Loucy (cell line): ENCODE measurements at regions not wholly inside any gene's neighbourhood (a gene's known extent, or its start where the extent isn't known, plus 50 kb on each side); places are given as distances from the start of the nearest gene placed in this dataset.

ENCODE experiments used
- H2AFZ ChIP-seq: fragments of 200-600 bp; sonication (generic); 2 replicates; pipeline ENCODE4 v1.6.0; 2016; ENCODE audit warnings: antibody characterized with exemption, mild to moderate bottlenecking, low read length, moderate library complexity
- H3F3A ChIP-seq: fragments of 200-600 bp; 2 replicates; pipeline ENCODE4 v1.6.0; 2016; ENCODE audit warnings: antibody characterized with exemption, low read depth, mild to moderate bottlenecking
- H3K27me3 ChIP-seq: fragments of 200-600 bp; sonication (generic); 2 replicates; pipeline ENCODE4 v1.6.1; 2014; ENCODE audit warnings: low read length, mild to moderate bottlenecking; ENCODE audit not compliant: insufficient read depth, poor library complexity, severe bottlenecking
- H3K36me3 ChIP-seq: fragments of 200-600 bp; sonication (generic); 2 replicates; pipeline ENCODE4 v1.6.1; 2016; ENCODE audit warnings: low read length; ENCODE audit not compliant: insufficient read depth
- H3K4me1 ChIP-seq: fragments of 200-600 bp; sonication (generic); 2 replicates; pipeline ENCODE4 v1.5.1; 2014; ENCODE audit warnings: low read length, mild to moderate bottlenecking; ENCODE audit not compliant: insufficient read depth, poor library complexity, severe bottlenecking
- H3K4me2 ChIP-seq: fragments of 200-600 bp; sonication (generic); 2 replicates; pipeline ENCODE4 v1.6.0; 2014; ENCODE audit warnings: antibody characterized with exemption, low read length, low read depth, mild to moderate bottlenecking; ENCODE audit not compliant: poor library complexity, severe bottlenecking
- H3K4me3 ChIP-seq: fragments of 200-600 bp; sonication (generic); 2 replicates; pipeline ENCODE4 v1.5.1; 2014; ENCODE audit warnings: low read length, mild to moderate bottlenecking, mixed read lengths; ENCODE audit not compliant: poor library complexity, severe bottlenecking
- H3K79me2 ChIP-seq: fragments of 200-600 bp; sonication (generic); 2 replicates; pipeline ENCODE4 v1.6.1; 2014; ENCODE audit warnings: low read length; ENCODE audit not compliant: insufficient read depth
- H3K9ac ChIP-seq: fragments of 200-600 bp; sonication (generic); 2 replicates; pipeline ENCODE4 v1.6.0; 2014; ENCODE audit warnings: mild to moderate bottlenecking, low read depth, low read length, moderate library complexity; ENCODE audit not compliant: poor library complexity, severe bottlenecking
- H3K9me2 ChIP-seq: fragments of 200-600 bp; sonication (generic); replicated peaks from 2 replicates; pipeline ENCODE4 v1.6.1; 2016; ENCODE audit warnings: low read depth, low read length, mixed read lengths
- H3K9me3 ChIP-seq: fragments of 200-600 bp; sonication (generic); 2 replicates; pipeline ENCODE4 v1.6.1; 2014; ENCODE audit warnings: mild to moderate bottlenecking, antibody characterized with exemption, low read length, low read depth; ENCODE audit not compliant: insufficient read depth
- H4K20me1 ChIP-seq: fragments of 200-600 bp; sonication (generic); 2 replicates; pipeline ENCODE4 v1.6.0; 2014; ENCODE audit warnings: antibody characterized with exemption, low read length, mild to moderate bottlenecking; ENCODE audit not compliant: insufficient read depth, poor library complexity, severe bottlenecking
- CTCF ChIP-seq: fragments of 200-600 bp; sonication (generic); conservative IDR thresholded peaks from 2 replicates; pipeline ENCODE4 v1.5.1; 2014; ENCODE audit warnings: mild to moderate bottlenecking, antibody characterized with exemption, low read length
- EZH2phosphoT487 ChIP-seq: fragments of 200-600 bp; IDR thresholded peaks from 2 replicates; pipeline ENCODE4 v1.6.1; 2018; ENCODE audit warnings: antibody characterized with exemption, mild to moderate bottlenecking, moderate library complexity, borderline replicate concordance

GRCh38 chr16:6510261-6510660 lies 822.4 kb upstream of the RBFOX1 start:
- Histone ChIP-seq H3F3A (no peaks in the 10 kb centered on the region), H3K4me2 (no peak overlapping the region), H3K9ac (no peak overlapping the region), H3K4me1 (no peaks in the 10 kb centered on the region), H4K20me1 (no peaks in the 10 kb centered on the region), H2AFZ (no peak overlapping the region), H3K4me3 (no peak overlapping the region), H3K9me2 (no peaks in the 10 kb centered on the region), H3K79me2 (no peaks in the 10 kb centered on the region), H3K36me3 (no peaks in the 10 kb centered on the region), H3K27me3 (no peaks in the 10 kb centered on the region), H3K9me3 (no peaks in the 10 kb centered on the region)
- no peak for TF ChIP-seq CTCF
- TF ChIP-seq EZH2phosphoT487, result no peak

GRCh38 chr16:6499413-6499812 lies 833.2 kb upstream of the RBFOX1 start:
- H3K4me2 ChIP-seq, result no peak overlapping the region
- no peak overlapping the region for H2AFZ ChIP-seq
- no peaks in the 10 kb centered on the region for H3K36me3 ChIP-seq
- H3K9ac ChIP-seq, result no peak overlapping the region
- H3F3A ChIP-seq, result no peaks in the 10 kb centered on the region
- H3K9me2 ChIP-seq, result no peaks in the 10 kb centered on the region
- H3K4me1 ChIP-seq, result no peaks in the 10 kb centered on the region
- no peaks in the 10 kb centered on the region for H3K79me2 ChIP-seq
- TF ChIP-seq CTCF (no peak), EZH2phosphoT487 (no peak)
- no peak overlapping the region for H3K4me3 ChIP-seq
- H4K20me1 ChIP-seq, result no peaks in the 10 kb centered on the region
- no peaks in the 10 kb centered on the region for H3K27me3 ChIP-seq
- H3K9me3 ChIP-seq, result no peaks in the 10 kb centered on the region

- Histone ChIP-seq H3F3A (no peaks in the 10 kb centered on the region), H3K4me1 (no peaks in the 10 kb centered on the region), H3K4me3 (no peak overlapping the region), H3K36me3 (no peaks in the 10 kb centered on the region), H3K9me3 (no peaks in the 10 kb centered on the region), H2AFZ (no peak overlapping the region), H3K9ac (no peak overlapping the region), H3K27me3 (no peaks in the 10 kb centered on the region), H3K79me2 (no peaks in the 10 kb centered on the region), H3K4me2 (no peak overlapping the region), H4K20me1 (no peaks in the 10 kb centered on the region), H3K9me2 (no peaks in the 10 kb centered on the region)
- TF ChIP-seq CTCF (no peak), EZH2phosphoT487 (no peak)
These were observed 833.8 kb upstream of the RBFOX1 start for GRCh38 chr16:6498858-6499257.
